BLaER1 (cell line): ENCODE measurements at regions not wholly inside any gene's neighbourhood (a gene's known extent, or its start where the extent isn't known, plus 50 kb on each side); places are given as distances from the start of the nearest gene placed in this dataset.

ENCODE experiments used
- H3K27ac ChIP-seq: shearing (Covaris generic); formaldehyde crosslinking; 2 replicates; pipeline ENCODE4 v1.8.1; 2022
- H3K27me3 ChIP-seq: shearing (Covaris generic); formaldehyde crosslinking; 2 replicates; pipeline ENCODE4 v1.8.1; 2022
- H3K36me3 ChIP-seq: shearing (Covaris generic); formaldehyde crosslinking; 2 replicates; pipeline ENCODE4 v1.8.1; 2022
- H3K4me1 ChIP-seq: shearing (Covaris generic); formaldehyde crosslinking; 2 replicates; pipeline ENCODE4 v1.8.1; 2022
- H3K4me2 ChIP-seq: shearing (Covaris generic); formaldehyde crosslinking; 2 replicates; pipeline ENCODE4 v1.8.1; 2022
- H3K4me3 ChIP-seq: shearing (Covaris generic); formaldehyde crosslinking; 2 replicates; pipeline ENCODE4 v1.8.1; 2022
- H3K9ac ChIP-seq: shearing (Covaris generic); formaldehyde crosslinking; 2 replicates; pipeline ENCODE4 v1.8.1; 2022
- H3K9me3 ChIP-seq: shearing (Covaris generic); formaldehyde crosslinking; 2 replicates; pipeline ENCODE4 v1.8.1; 2022
- H4K20me1 ChIP-seq: shearing (Covaris generic); formaldehyde crosslinking; 2 replicates; pipeline ENCODE4 v1.8.1; 2022
- Cebpa-rat ChIP-seq: shearing (Covaris generic); IDR thresholded peaks from 2 replicates; pipeline ENCODE4 v1.8.1; 2022

- no peaks in the 10 kb centered on the region for H4K20me1 ChIP-seq
- no peak overlapping the region for H3K9ac ChIP-seq
- H3K36me3 ChIP-seq = no peaks in the 10 kb centered on the region
- H3K27me3 ChIP-seq = no peaks in the 10 kb centered on the region
- H3K9me3 ChIP-seq = peaks cover 4% of the 10 kb centered on the region; the same call in 1 of the 2 replicates
- no peak overlapping the region for H3K4me2 ChIP-seq
- H3K27ac ChIP-seq = no peak overlapping the region
- H3K4me1 ChIP-seq = no peaks in the 10 kb centered on the region
- no peak for TF ChIP-seq Cebpa-rat
- H3K4me3 ChIP-seq = no peak overlapping the region
These were observed 167.6 kb upstream of the EOMES start for GRCh38 chr3:27889745-27890144.

GRCh38 chr3:27900316-27900715 lies 178.2 kb upstream of the EOMES start:
- Histone ChIP-seq H3K27me3 (no peaks in the 10 kb centered on the region), H3K4me1 (no peaks in the 10 kb centered on the region), H3K36me3 (no peaks in the 10 kb centered on the region), H3K9me3 (no peaks in the 10 kb centered on the region), H3K4me2 (no peak overlapping the region), H4K20me1 (no peaks in the 10 kb centered on the region), H3K9ac (no peak overlapping the region), H3K27ac (no peak overlapping the region), H3K4me3 (no peak overlapping the region)
- TF ChIP-seq Cebpa-rat = no peak

- Histone ChIP-seq H3K9me3 (no peaks in the 10 kb centered on the region), H3K27me3 (no peaks in the 10 kb centered on the region), H3K4me3 (no peak overlapping the region), H3K9ac (no peak overlapping the region), H3K27ac (no peak overlapping the region), H3K4me1 (no peaks in the 10 kb centered on the region; the same call in 1 of the 2 replicates), H4K20me1 (no peaks in the 10 kb centered on the region), H3K4me2 (no peak overlapping the region), H3K36me3 (no peaks in the 10 kb centered on the region)
- no peak for TF ChIP-seq Cebpa-rat
These were observed 181.3 kb upstream of the EOMES start for GRCh38 chr3:27903446-27903845.

GRCh38 chr3:27905625-27906024 lies 183.5 kb upstream of the EOMES start:
- Histone ChIP-seq H3K4me2 (no peak overlapping the region), H3K9ac (no peak overlapping the region), H4K20me1 (no peaks in the 10 kb centered on the region), H3K27me3 (no peaks in the 10 kb centered on the region), H3K9me3 (no peaks in the 10 kb centered on the region), H3K36me3 (no peaks in the 10 kb centered on the region), H3K4me1 (no peaks in the 10 kb centered on the region; the same call in 1 of the 2 replicates), H3K4me3 (no peak overlapping the region), H3K27ac (no peak overlapping the region)
- no peak for TF ChIP-seq Cebpa-rat

- H3K9me3 ChIP-seq = no peaks in the 10 kb centered on the region
- H3K9ac ChIP-seq = no peak overlapping the region
- H4K20me1 ChIP-seq = no peaks in the 10 kb centered on the region
- no peaks in the 10 kb centered on the region for H3K36me3 ChIP-seq
- H3K27me3 ChIP-seq = no peaks in the 10 kb centered on the region
- no peak overlapping the region for H3K4me2 ChIP-seq
- no peak overlapping the region for H3K4me3 ChIP-seq
- no peak for TF ChIP-seq Cebpa-rat
- no peaks in the 10 kb centered on the region; the same call in 1 of the 2 replicates for H3K4me1 ChIP-seq
- no peak overlapping the region for H3K27ac ChIP-seq
These were observed 185.0 kb upstream of the EOMES start for GRCh38 chr3:27907148-27907547.

GRCh38 chr3:27907929-27908328 lies 185.8 kb upstream of the EOMES start:
- no peak for TF ChIP-seq Cebpa-rat
- H4K20me1 ChIP-seq = no peaks in the 10 kb centered on the region
- H3K36me3 ChIP-seq = no peaks in the 10 kb centered on the region
- H3K9me3 ChIP-seq = no peaks in the 10 kb centered on the region
- H3K27me3 ChIP-seq = no peaks in the 10 kb centered on the region
- no peak overlapping the region for H3K27ac ChIP-seq
- H3K4me1 ChIP-seq = no peaks in the 10 kb centered on the region; the same call in 1 of the 2 replicates
- H3K4me2 ChIP-seq = no peak overlapping the region
- no peak overlapping the region for H3K4me3 ChIP-seq
- H3K9ac ChIP-seq = no peak overlapping the region

GRCh38 chr3:27910456-27910855 lies 188.3 kb upstream of the EOMES start:
- Histone ChIP-seq H3K36me3 (no peaks in the 10 kb centered on the region), H3K4me3 (no peak overlapping the region), H3K4me2 (no peak overlapping the region), H3K9me3 (no peaks in the 10 kb centered on the region), H3K27ac (no peak overlapping the region), H3K27me3 (no peaks in the 10 kb centered on the region), H4K20me1 (no peaks in the 10 kb centered on the region), H3K9ac (no peak overlapping the region), H3K4me1 (no peaks in the 10 kb centered on the region; the same call in 1 of the 2 replicates)
- no peak for TF ChIP-seq Cebpa-rat

- no peaks in the 10 kb centered on the region for H3K9me3 ChIP-seq
- H3K4me3 ChIP-seq = no peak overlapping the region
- no peak overlapping the region for H3K27ac ChIP-seq
- H3K9ac ChIP-seq = no peak overlapping the region
- no peaks in the 10 kb centered on the region for H4K20me1 ChIP-seq
- TF ChIP-seq Cebpa-rat = no peak
- H3K4me1 ChIP-seq = no peaks in the 10 kb centered on the region
- H3K36me3 ChIP-seq = no peaks in the 10 kb centered on the region
- no peak overlapping the region for H3K4me2 ChIP-seq
- no peaks in the 10 kb centered on the region for H3K27me3 ChIP-seq
These were observed 192.1 kb upstream of the EOMES start for GRCh38 chr3:27914199-27914598.

- no peak overlapping the region for H3K4me2 ChIP-seq
- H3K4me1 ChIP-seq = peaks cover 6% of the 10 kb centered on the region
- no peaks in the 10 kb centered on the region for H3K9me3 ChIP-seq
- no peaks in the 10 kb centered on the region for H3K27me3 ChIP-seq
- no peaks in the 10 kb centered on the region for H3K36me3 ChIP-seq
- no peak overlapping the region for H3K27ac ChIP-seq
- no peak overlapping the region for H3K4me3 ChIP-seq
- TF ChIP-seq Cebpa-rat = no peak
- no peaks in the 10 kb centered on the region for H4K20me1 ChIP-seq
- no peak overlapping the region for H3K9ac ChIP-seq
These were observed 201.4 kb upstream of the EOMES start for GRCh38 chr3:27923349-27924068.

- no peaks in the 10 kb centered on the region for H3K36me3 ChIP-seq
- H3K27me3 ChIP-seq = no peaks in the 10 kb centered on the region
- peaks cover 6% of the 10 kb centered on the region for H3K4me1 ChIP-seq
- TF ChIP-seq Cebpa-rat = no peak
- no peak overlapping the region for H3K4me3 ChIP-seq
- no peak overlapping the region for H3K4me2 ChIP-seq
- no peaks in the 10 kb centered on the region for H4K20me1 ChIP-seq
- no peaks in the 10 kb centered on the region for H3K9me3 ChIP-seq
- H3K27ac ChIP-seq = no peak overlapping the region
- H3K9ac ChIP-seq = no peak overlapping the region
These were observed 205.8 kb upstream of the EOMES start for GRCh38 chr3:27927882-27928281.

- H3K4me3 ChIP-seq = no peak overlapping the region
- no peaks in the 10 kb centered on the region for H3K9me3 ChIP-seq
- H3K9ac ChIP-seq = no peak overlapping the region
- no peak overlapping the region for H3K4me2 ChIP-seq
- TF ChIP-seq Cebpa-rat = no peak
- no peaks in the 10 kb centered on the region for H3K36me3 ChIP-seq
- no peaks in the 10 kb centered on the region for H3K27me3 ChIP-seq
- no peak overlapping the region for H3K27ac ChIP-seq
- peaks cover 6% of the 10 kb centered on the region for H3K4me1 ChIP-seq
- no peaks in the 10 kb centered on the region for H4K20me1 ChIP-seq
These were observed 208.0 kb upstream of the EOMES start for GRCh38 chr3:27930052-27930602.
